ENCODE measurements at regions not wholly inside any gene's neighbourhood (a gene's known extent, or its start where the extent isn't known, plus 50 kb on each side); places are given as distances from the start of the nearest gene placed in this dataset.

DNA sequence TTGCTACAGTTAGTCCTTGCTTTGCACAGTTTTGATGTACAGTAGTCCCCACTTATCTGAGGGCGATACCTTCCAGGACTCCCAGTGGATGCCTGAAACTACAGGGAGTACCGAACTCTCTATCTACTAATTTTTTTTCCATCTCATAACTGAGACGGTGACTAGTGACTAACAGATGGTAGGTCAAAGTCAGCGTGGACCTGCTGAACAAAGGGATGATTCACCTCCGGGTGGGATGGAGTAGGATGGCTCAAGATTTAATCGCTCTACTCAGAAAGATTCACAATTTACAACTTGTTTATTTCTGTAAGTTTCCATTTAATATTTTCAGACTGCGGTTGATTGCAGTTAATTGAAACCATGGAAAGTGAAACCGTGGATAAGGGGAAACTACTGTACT, 655.8 kb downstream of the ZNF674 start (continued):
- TF ChIP-seq, protein P1, sequence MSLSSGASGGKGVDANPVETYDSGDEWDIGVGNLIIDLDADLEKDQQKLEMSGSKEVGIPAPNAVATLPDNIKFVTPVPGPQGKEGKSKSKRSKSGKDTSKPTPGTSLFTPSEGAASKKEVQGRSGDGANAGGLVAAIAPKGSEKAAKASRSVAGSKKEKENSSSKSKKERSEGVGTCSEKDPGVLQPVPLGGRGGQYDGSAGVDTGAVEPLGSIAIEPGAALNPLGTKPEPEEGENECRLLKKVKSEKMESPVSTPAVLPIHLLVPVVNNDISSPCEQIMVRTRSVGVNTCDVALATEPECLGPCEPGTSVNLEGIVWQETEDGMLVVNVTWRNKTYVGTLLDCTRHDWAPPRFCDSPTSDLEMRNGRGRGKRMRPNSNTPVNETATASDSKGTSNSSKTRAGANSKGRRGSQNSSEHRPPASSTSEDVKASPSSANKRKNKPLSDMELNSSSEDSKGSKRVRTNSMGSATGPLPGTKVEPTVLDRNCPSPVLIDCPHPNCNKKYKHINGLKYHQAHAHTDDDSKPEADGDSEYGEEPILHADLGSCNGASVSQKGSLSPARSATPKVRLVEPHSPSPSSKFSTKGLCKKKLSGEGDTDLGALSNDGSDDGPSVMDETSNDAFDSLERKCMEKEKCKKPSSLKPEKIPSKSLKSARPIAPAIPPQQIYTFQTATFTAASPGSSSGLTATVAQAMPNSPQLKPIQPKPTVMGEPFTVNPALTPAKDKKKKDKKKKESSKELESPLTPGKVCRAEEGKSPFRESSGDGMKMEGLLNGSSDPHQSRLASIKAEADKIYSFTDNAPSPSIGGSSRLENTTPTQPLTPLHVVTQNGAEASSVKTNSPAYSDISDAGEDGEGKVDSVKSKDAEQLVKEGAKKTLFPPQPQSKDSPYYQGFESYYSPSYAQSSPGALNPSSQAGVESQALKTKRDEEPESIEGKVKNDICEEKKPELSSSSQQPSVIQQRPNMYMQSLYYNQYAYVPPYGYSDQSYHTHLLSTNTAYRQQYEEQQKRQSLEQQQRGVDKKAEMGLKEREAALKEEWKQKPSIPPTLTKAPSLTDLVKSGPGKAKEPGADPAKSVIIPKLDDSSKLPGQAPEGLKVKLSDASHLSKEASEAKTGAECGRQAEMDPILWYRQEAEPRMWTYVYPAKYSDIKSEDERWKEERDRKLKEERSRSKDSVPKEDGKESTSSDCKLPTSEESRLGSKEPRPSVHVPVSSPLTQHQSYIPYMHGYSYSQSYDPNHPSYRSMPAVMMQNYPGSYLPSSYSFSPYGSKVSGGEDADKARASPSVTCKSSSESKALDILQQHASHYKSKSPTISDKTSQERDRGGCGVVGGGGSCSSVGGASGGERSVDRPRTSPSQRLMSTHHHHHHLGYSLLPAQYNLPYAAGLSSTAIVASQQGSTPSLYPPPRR (CRISPR knock-in tag; IDR thresholded peaks at IDR 0.05; ENCODE audit: borderline replicate concordance) = no peak
- no peak for TF ChIP-seq KLF16 (IDR thresholded peaks at IDR 0.05)
- TF ChIP-seq, protein P2, sequence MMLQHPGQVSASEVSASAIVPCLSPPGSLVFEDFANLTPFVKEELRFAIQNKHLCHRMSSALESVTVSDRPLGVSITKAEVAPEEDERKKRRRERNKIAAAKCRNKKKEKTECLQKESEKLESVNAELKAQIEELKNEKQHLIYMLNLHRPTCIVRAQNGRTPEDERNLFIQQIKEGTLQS (IDR thresholded peaks at IDR 0.05) = no peak
- TF ChIP-seq, protein P2 (CRISPR knock-in tag; conservative IDR thresholded peaks at IDR 0.05) = no peak
- TF ChIP-seq, protein P3, sequence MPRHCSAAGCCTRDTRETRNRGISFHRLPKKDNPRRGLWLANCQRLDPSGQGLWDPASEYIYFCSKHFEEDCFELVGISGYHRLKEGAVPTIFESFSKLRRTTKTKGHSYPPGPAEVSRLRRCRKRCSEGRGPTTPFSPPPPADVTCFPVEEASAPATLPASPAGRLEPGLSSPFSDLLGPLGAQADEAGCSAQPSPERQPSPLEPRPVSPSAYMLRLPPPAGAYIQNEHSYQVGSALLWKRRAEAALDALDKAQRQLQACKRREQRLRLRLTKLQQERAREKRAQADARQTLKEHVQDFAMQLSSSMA (CRISPR knock-in tag; IDR thresholded peaks at IDR 0.05) = no peak
- TF ChIP-seq ZNF77 (CRISPR knock-in tag; IDR thresholded peaks at IDR 0.05) = no peak
